ENCODE measurements at regions not wholly inside any gene's neighbourhood (a gene's known extent, or its start where the extent isn't known, plus 50 kb on each side); places are given as distances from the start of the nearest gene placed in this dataset.
"Not testable (repeated sequence)": the region's sequence is repeated elsewhere in the genome, so short reads cannot be mapped to it uniquely, and the experiment has no call there.

- POLR2A ChIA-PET; ATAC-seq; H3K27ac ChIP-seq (ENCODE audit: extremely low read length, insufficient read depth, low read length); H3K4me3 ChIP-seq (replicated peaks in 1 of 3; ENCODE audit: insufficient read depth in 1 of 3, low read depth in 2 of 3, low read length in 3 of 3); H3K9ac ChIP-seq (ENCODE audit: insufficient read depth, low read depth, low read length); H3K4me2 ChIP-seq (ENCODE audit: low read depth, low read length); CTCF ChIA-PET (ENCODE audit: low intra/inter-chr PET ratio, low total read pairs); H3K9me3 ChIP-seq (ENCODE audit: low read length); H4K20me1 ChIP-seq (ENCODE audit: insufficient read depth, low read length); H3K4me1 ChIP-seq (ENCODE audit: insufficient read depth, low read length); H3K36me3 ChIP-seq (replicated peaks in 1 of 2; ENCODE audit: control insufficient read depth in 1 of 2, insufficient read depth in 2 of 2, low read length in 2 of 2); H3K27me3 ChIP-seq (ENCODE audit: control insufficient read depth in 1 of 2, insufficient read depth in 2 of 2, low read length in 2 of 2); BruUV-seq (replicated peaks); H3K79me2 ChIP-seq (ENCODE audit: insufficient read depth, low read length); DNase-seq (ENCODE audit: low spot score); H2AFZ ChIP-seq (ENCODE audit: low read length); intact Hi-C loops (cut with micrococcal nuclease; ENCODE audit: unreplicated experiment); in situ Hi-C loops (cut with HindIII; ENCODE audit: extremely low pct_ligation_motif_present, low pct_unique_long_range_greater_than_20kb); FAIRE-seq: not testable (repeated sequence)
- 39% methylated on average over 23 of the region's 32 CpGs for WGBS (ENCODE audit: low lambda C conversion rate)
Measured at GRCh38 chr12:34309806-34310804, 287.8 kb downstream of the ALG10 start.

GRCh38 chr12:34311337-34311736 lies 289.0 kb downstream of the ALG10 start:
- DNase-seq (ENCODE audit: low spot score), result no peak
- H3K4me1 ChIP-seq (ENCODE audit: insufficient read depth, low read length), result no peaks in the 10 kb centered on the region
- H3K4me3 ChIP-seq (replicated peaks in 1 of 3; ENCODE audit: insufficient read depth in 1 of 3, low read depth in 2 of 3, low read length in 3 of 3), result no peak overlapping the region
- no peak overlapping the region for H3K4me2 ChIP-seq (ENCODE audit: low read depth, low read length)
- TF ChIP-seq LCORL (IDR thresholded peaks at IDR 0.05) (0 out of 2 replicates have a peak, but pooled peaks have one; percentile 38), LCORL (CRISPR knock-in tag; IDR thresholded peaks at IDR 0.05) (no peak), SCMH1 (CRISPR knock-in tag; IDR thresholded peaks at IDR 0.05; ENCODE audit: borderline replicate concordance) (no peak)
- no peaks in the 10 kb centered on the region for H3K79me2 ChIP-seq (ENCODE audit: insufficient read depth, low read length)
- H3K9ac ChIP-seq (ENCODE audit: insufficient read depth, low read depth, low read length), result no peak overlapping the region
- H3K9me3 ChIP-seq (ENCODE audit: low read length), result no peaks in the 10 kb centered on the region
- H3K27me3 ChIP-seq (ENCODE audit: control insufficient read depth in 1 of 2, insufficient read depth in 2 of 2, low read length in 2 of 2), result peaks cover 0 to 6% of the 10 kb centered on the region in 2 experiments; a peak in 3 of 5 replicates
- H3K27ac ChIP-seq (ENCODE audit: extremely low read length, insufficient read depth, low read length), result no peak overlapping the region
- FAIRE-seq, result no peak
- intact Hi-C loops (cut with micrococcal nuclease; ENCODE audit: unreplicated experiment) (no loop called here), in situ Hi-C loops (cut with HindIII; ENCODE audit: extremely low pct_ligation_motif_present, low pct_unique_long_range_greater_than_20kb) (no loop called here)
- POLR2A ChIA-PET, result no interaction called here
- CTCF ChIA-PET (ENCODE audit: low intra/inter-chr PET ratio, low total read pairs), result no interaction called here
- no peak overlapping the region for H2AFZ ChIP-seq (ENCODE audit: low read length)
- H4K20me1 ChIP-seq (ENCODE audit: insufficient read depth, low read length), result no peaks in the 10 kb centered on the region
- no peak for ATAC-seq
- no peaks in the 10 kb centered on the region for H3K36me3 ChIP-seq (replicated peaks in 1 of 2; ENCODE audit: control insufficient read depth in 1 of 2, insufficient read depth in 2 of 2, low read length in 2 of 2)
- WGBS (ENCODE audit: low lambda C conversion rate), result 39% methylated on average over 9 of the region's 9 CpGs
- BruUV-seq (replicated peaks), result no TSS peak

All from HepG2 (cell line).